ENCODE measurements at regions not wholly inside any gene's neighbourhood (a gene's known extent, or its start where the extent isn't known, plus 50 kb on each side); places are given as distances from the start of the nearest gene placed in this dataset.

- ATAC-seq = no peak
- TF ChIP-seq EP300 (IDR thresholded peaks at IDR 0.05) (no peak), CTCF (IDR thresholded peaks at IDR 0.05) (no peak), POLR2A (IDR thresholded peaks at IDR 0.05) (no peak), POLR2AphosphoS5 (IDR thresholded peaks at IDR 0.05) (no peak)
- 74 to 89% methylated on average over 6 to 10 of the region's 11 CpGs for WGBS, 2 donors (ENCODE audit: low coverage in 1 of 2)
Measured at GRCh38 chr1:229121845-229122436, 149.0 kb upstream of the RAB4A start.

GRCh38 chr1:229122606-229123005, 148.3 kb upstream of the RAB4A start:
- no peak overlapping the region for H3K27ac ChIP-seq
- ATAC-seq = no peak
- no peaks in the 10 kb centered on the region for H3K9me3 ChIP-seq
- peaks cover 0 to 22% (median 0%) of the 10 kb centered on the region in 3 donors for H3K4me1 ChIP-seq
- H3K36me3 ChIP-seq = no peaks in the 10 kb centered on the region
- H3K27me3 ChIP-seq = no peaks in the 10 kb centered on the region
- no peak for TF ChIP-seq POLR2AphosphoS5 (IDR thresholded peaks at IDR 0.05)
- TF ChIP-seq POLR2A (IDR thresholded peaks at IDR 0.05) = no peak
- no peak for TF ChIP-seq CTCF (IDR thresholded peaks at IDR 0.05)
- TF ChIP-seq EP300 (IDR thresholded peaks at IDR 0.05) = no peak
- WGBS, 2 donors (ENCODE audit: low coverage in 1 of 2) = 83 to 94% methylated on average over 3 to 4 of the region's 6 CpGs
- H3K4me3 ChIP-seq = no peak overlapping the region

More at GRCh38 chr1:229121845-229122436, 149.0 kb upstream of the RAB4A start:
- Histone ChIP-seq H3K4me1 (peaks cover 0 to 28% (median 5%) of the 10 kb centered on the region in 3 donors), H3K36me3 (no peaks in the 10 kb centered on the region), H3K27ac (no peak overlapping the region), H3K4me3 (no peak overlapping the region), H3K9me3 (no peaks in the 10 kb centered on the region), H3K27me3 (no peaks in the 10 kb centered on the region)

GRCh38 chr1:229124116-229124515, 146.8 kb upstream of the RAB4A start:
- TF ChIP-seq POLR2AphosphoS5 (IDR thresholded peaks at IDR 0.05) (no peak), EP300 (IDR thresholded peaks at IDR 0.05) (no peak), CTCF (IDR thresholded peaks at IDR 0.05) (no peak), POLR2A (IDR thresholded peaks at IDR 0.05) (no peak)
- no peak overlapping the region for H3K27ac ChIP-seq
- no peaks in the 10 kb centered on the region for H3K27me3 ChIP-seq
- no peaks in the 10 kb centered on the region for H3K36me3 ChIP-seq
- H3K9me3 ChIP-seq = no peaks in the 10 kb centered on the region
- 100% methylated on average over 1 of the region's 1 CpG; no CpG with 5 or more reads in 1 of the 2 donors for WGBS, 2 donors (ENCODE audit: low coverage in 1 of 2)
- H3K4me1 ChIP-seq = peaks cover 0 to 7% (median 0%) of the 10 kb centered on the region in 3 donors
- H3K4me3 ChIP-seq = no peak overlapping the region
- no peak for ATAC-seq

GRCh38 chr1:229124520-229125124, 146.3 kb upstream of the RAB4A start:
- no peak overlapping the region for H3K27ac ChIP-seq
- H3K36me3 ChIP-seq = no peaks in the 10 kb centered on the region
- H3K4me3 ChIP-seq = no peak overlapping the region
- WGBS, 2 donors (ENCODE audit: low coverage in 1 of 2) = 61 to 66% methylated on average over 2 to 5 of the region's 11 CpGs
- H3K9me3 ChIP-seq = no peaks in the 10 kb centered on the region
- ATAC-seq = no peak
- TF ChIP-seq CTCF (IDR thresholded peaks at IDR 0.05) (no peak), EP300 (IDR thresholded peaks at IDR 0.05) (no peak), POLR2AphosphoS5 (IDR thresholded peaks at IDR 0.05) (no peak), POLR2A (IDR thresholded peaks at IDR 0.05) (no peak)
- H3K27me3 ChIP-seq = no peaks in the 10 kb centered on the region
- H3K4me1 ChIP-seq = peaks cover 0 to 7% (median 0%) of the 10 kb centered on the region in 3 donors

- no peak overlapping the region for H3K27ac ChIP-seq
- 50 to 56% methylated on average over 2 of the region's 2 CpGs for WGBS, 2 donors (ENCODE audit: low coverage in 1 of 2)
Measured at GRCh38 chr1:229127301-229127700, 143.6 kb upstream of the RAB4A start.

More at GRCh38 chr1:229127301-229127700, 143.6 kb upstream of the RAB4A start:
- Histone ChIP-seq H3K27me3 (no peaks in the 10 kb centered on the region), H3K4me1 (peaks cover 0 to 11% (median 0%) of the 10 kb centered on the region in 3 donors), H3K9me3 (no peaks in the 10 kb centered on the region), H3K36me3 (no peaks in the 10 kb centered on the region), H3K4me3 (no peak overlapping the region)
- TF ChIP-seq POLR2A (IDR thresholded peaks at IDR 0.05) = no peak
- TF ChIP-seq CTCF (IDR thresholded peaks at IDR 0.05) = no peak
- no peak for TF ChIP-seq POLR2AphosphoS5 (IDR thresholded peaks at IDR 0.05)
- TF ChIP-seq EP300 (IDR thresholded peaks at IDR 0.05) = no peak
- no peak for ATAC-seq
